Panc1 (cell line): ENCODE measurements at regions not wholly inside any gene's neighbourhood (a gene's known extent, or its start where the extent isn't known, plus 50 kb on each side); places are given as distances from the start of the nearest gene placed in this dataset.

Source experiments
- ATAC-seq: fragments of 200-7000 bp; cut with Tn5 transposase; 2 replicates; pipeline ENCODE4 v1.9.1; 2020; ENCODE audit warnings: mild to moderate bottlenecking, moderate library complexity
- BruUV-seq: library from RNA; stranded (reverse); fragments of 400-500 nt; replicated peaks from 2 replicates; lab custom pipeline; 2021; lab: Mats Ljungman, UMichigan
- CTCF ChIA-PET: fragments of 300-600 bp; sonication (Branson Sonifier 250); formaldehyde crosslinking; loops from one replicate; lab custom pipeline; 2022; ENCODE audit warnings: antibody characterized with exemption; lab: Charles Lee
- POLR2A ChIA-PET: fragments of 300-600 bp; sonication (Branson Sonifier 250); formaldehyde crosslinking; loops from one replicate; lab custom pipeline; 2022; ENCODE audit warnings: antibody characterized with exemption; lab: Charles Lee
- DNase-seq: peaks from one replicate; pipeline ENCODE4 v3.0.0-alpha.2; 2010; ENCODE audit warnings: low read depth, low spot score
- H3K27ac ChIP-seq: 2 replicates; pipeline ENCODE4 v1.5.1; 2011; ENCODE audit warnings: mild to moderate bottlenecking, low read length, inconsistent platforms
- H3K27me3 ChIP-seq: fragments of 200-500 bp; sonication (Bioruptor generic); 2 replicates; pipeline ENCODE4 v1.6.0; 2014; ENCODE audit warnings: low read length, inconsistent platforms; ENCODE audit not compliant: control insufficient read depth, insufficient read depth
- H3K36me3 ChIP-seq: fragments of 200-500 bp; sonication (Bioruptor generic); 2 replicates; pipeline ENCODE4 v1.5.1; 2014; ENCODE audit warnings: inconsistent platforms, mild to moderate bottlenecking, low read length, moderate library complexity; ENCODE audit not compliant: control insufficient read depth, insufficient read depth
- H3K4me1 ChIP-seq: 2 replicates; pipeline ENCODE4 v1.5.1; 2011; ENCODE audit warnings: inconsistent platforms, mild to moderate bottlenecking, low read length, moderate library complexity; ENCODE audit not compliant: control insufficient read depth, insufficient read depth
- H3K4me3 ChIP-seq, 2 experiments: 2 replicates each; pipeline ENCODE4 v1.5.1; 2011 to 2012; ENCODE audit warnings: low read depth in 2 of 2, low read length in 2 of 2, mild to moderate bottlenecking in 2 of 2, inconsistent platforms in 1 of 2, moderate library complexity in 1 of 2
- H3K9me3 ChIP-seq: fragments of 200-500 bp; sonication (Bioruptor generic); 2 replicates; pipeline ENCODE4 v1.5.1; 2014; ENCODE audit warnings: low read depth, mild to moderate bottlenecking, inconsistent platforms, low read length, moderate library complexity; ENCODE audit not compliant: control insufficient read depth, insufficient read depth
- CTCF ChIP-seq: fragments of 450-650 bp; IDR thresholded peaks from 2 replicates; pipeline ENCODE4 v1.5.1; 2017; ENCODE audit warnings: mild to moderate bottlenecking
- POLR2AphosphoS5 ChIP-seq: IDR thresholded peaks from 2 replicates; pipeline ENCODE4 v1.6.1; 2012; ENCODE audit warnings: mild to moderate bottlenecking, low read depth, low read length, moderate library complexity
- REST ChIP-seq, 2 experiments: IDR thresholded peaks; 2 replicates each; pipeline ENCODE4 v1.6.1; 2011 to 2012; ENCODE audit warnings: low read depth in 2 of 2, control low read depth in 1 of 2, low read length in 1 of 2, mild to moderate bottlenecking in 1 of 2, moderate library complexity in 1 of 2; ENCODE audit not compliant: insufficient read depth in 1 of 2
- SIN3A ChIP-seq: IDR thresholded peaks from 2 replicates; pipeline ENCODE4 v1.6.1; 2012; ENCODE audit warnings: low read depth, mild to moderate bottlenecking, low read length, moderate library complexity, borderline replicate concordance; ENCODE audit not compliant: insufficient read depth
- TCF7L2 ChIP-seq: IDR thresholded peaks from 2 replicates; pipeline ENCODE4 v1.6.1; 2011; ENCODE audit warnings: mild to moderate bottlenecking, low read depth, low read length, inconsistent platforms
- in situ Hi-C: cut with HindIII; loops from 2 replicates; pipeline ENCODE4 v1.10.0; 2016; ENCODE audit warnings: low sequenced_read_pairs, low pct_unique_long_range_greater_than_20kb
- intact Hi-C: fragments of 100-400 bp; cut with micrococcal nuclease; formaldehyde crosslinking; loops from one replicate; pipeline ENCODE4 v1.10.0; 2022; ENCODE audit not compliant: unreplicated experiment

GRCh38 chr14:95388699-95389098 is 69.0 kb upstream of the CLMN start:
- intact Hi-C loops (no loop called here), in situ Hi-C loops (no loop called here)
- Histone ChIP-seq H3K4me1 (no peaks in the 10 kb centered on the region), H3K27ac (no peak overlapping the region), H3K36me3 (no peaks in the 10 kb centered on the region), H3K9me3 (no peaks in the 10 kb centered on the region), H3K27me3 (no peaks in the 10 kb centered on the region), H3K4me3 (no peak overlapping the region)
- TF ChIP-seq SIN3A (no peak), CTCF (no peak), POLR2AphosphoS5 (no peak), TCF7L2 (no peak), REST (IDR thresholded peaks at IDR 0.05; ENCODE audit: insufficient read depth in 1 of 2, low read depth in 2 of 2, low read length in 1 of 2) (no peak)
- no peak for DNase-seq
- POLR2A ChIA-PET = interaction anchor here (0.5 kb wide), 1 partner anchor 30 kb away, joined by 3 read pairs; no protein-coding TSS in a partner anchor
- no TSS peak for BruUV-seq
- ATAC-seq = no peak
- CTCF ChIA-PET = no interaction called here

GRCh38 chr14:95387826-95388445 is 68.2 kb upstream of the CLMN start:
- intact Hi-C loops = no loop called here
- ChIA-PET CTCF (no interaction called here), POLR2A (interaction anchor here (0.5 kb wide), 1 partner anchor 29 kb away, joined by 3 read pairs; no protein-coding TSS in a partner anchor)
- Histone ChIP-seq H3K9me3 (no peaks in the 10 kb centered on the region), H3K27ac (no peak overlapping the region), H3K4me1 (no peaks in the 10 kb centered on the region), H3K36me3 (no peaks in the 10 kb centered on the region), H3K27me3 (no peaks in the 10 kb centered on the region), H3K4me3 (no peak overlapping the region)
- in situ Hi-C loops = no loop called here
- no peak for TF ChIP-seq CTCF
- no peak for TF ChIP-seq REST (IDR thresholded peaks at IDR 0.05; ENCODE audit: insufficient read depth in 1 of 2, low read depth in 2 of 2, low read length in 1 of 2)
- TF ChIP-seq TCF7L2 = no peak
- no peak for TF ChIP-seq POLR2AphosphoS5
- TF ChIP-seq SIN3A = no peak
- no peak for ATAC-seq
- no TSS peak for BruUV-seq
- DNase-seq = no peak
